ENCODE measurements at regions not wholly inside any gene's neighbourhood (a gene's known extent, or its start where the extent isn't known, plus 50 kb on each side); places are given as distances from the start of the nearest gene placed in this dataset.

GRCh38 chr1:170247751-170248521 is 102.2 kb downstream of the NTMT2 start:
- H3K4me3 ChIP-seq = no peak overlapping the region
- H3K4me1 ChIP-seq = no peaks in the 10 kb centered on the region
- no peaks in the 10 kb centered on the region for H3K9me3 ChIP-seq
- WGBS (ENCODE audit: insufficient coverage, low coverage, low lambda C conversion rate, missing lambda C conversion rate) = 31% methylated on average over 5 of the region's 5 CpGs
- no peaks in the 10 kb centered on the region for H3K36me3 ChIP-seq
- intact Hi-C loops (cut with DNase I) = no loop called here
- DNase-seq (no peak), ATAC-seq (no peak)
- no peaks in the 10 kb centered on the region for H3K27me3 ChIP-seq
- no peak overlapping the region for H3K27ac ChIP-seq
- TF ChIP-seq CTCF (IDR thresholded peaks at IDR 0.05) = no peak
- no peak for TF ChIP-seq POLR2A (IDR thresholded peaks at IDR 0.05)

GRCh38 chr1:170250531-170251276 is 104.9 kb downstream of the NTMT2 start:
- intact Hi-C loops (cut with DNase I) = no loop called here
- Histone ChIP-seq H3K36me3 (no peaks in the 10 kb centered on the region), H3K4me3 (no peak overlapping the region), H3K4me1 (no peaks in the 10 kb centered on the region), H3K27me3 (no peaks in the 10 kb centered on the region), H3K9me3 (no peaks in the 10 kb centered on the region), H3K27ac (no peak overlapping the region)
- 80% methylated on average over 1 of the region's 28 CpGs for WGBS (ENCODE audit: insufficient coverage, low coverage, low lambda C conversion rate, missing lambda C conversion rate)
- TF ChIP-seq POLR2A (IDR thresholded peaks at IDR 0.05) = no peak
- no peak for TF ChIP-seq CTCF (IDR thresholded peaks at IDR 0.05)
- peak in 1 of 3 donors; percentile 40 for DNase-seq
- ATAC-seq = peak in 1 of 4 donors; percentile 12

GRCh38 chr1:170252851-170253579 is 107.3 kb downstream of the NTMT2 start:
- intact Hi-C loops (cut with DNase I) = no loop called here
- Histone ChIP-seq H3K9me3 (no peaks in the 10 kb centered on the region), H3K4me1 (no peaks in the 10 kb centered on the region), H3K4me3 (no peak overlapping the region), H3K36me3 (no peaks in the 10 kb centered on the region), H3K27me3 (no peaks in the 10 kb centered on the region), H3K27ac (no peak overlapping the region)
- ATAC-seq (no peak), DNase-seq (no peak)
- TF ChIP-seq POLR2A (IDR thresholded peaks at IDR 0.05) (no peak), CTCF (IDR thresholded peaks at IDR 0.05) (no peak)
- 43% methylated on average over 3 of the region's 3 CpGs for WGBS (ENCODE audit: insufficient coverage, low coverage, low lambda C conversion rate, missing lambda C conversion rate)

GRCh38 chr1:170254371-170254770 is 108.6 kb downstream of the NTMT2 start:
- no peak for TF ChIP-seq POLR2A (IDR thresholded peaks at IDR 0.05)
- TF ChIP-seq CTCF (IDR thresholded peaks at IDR 0.05) = no peak
- ATAC-seq = no peak
- H3K27me3 ChIP-seq = no peaks in the 10 kb centered on the region
- WGBS (ENCODE audit: insufficient coverage, low coverage, low lambda C conversion rate, missing lambda C conversion rate) = 88% methylated on average over 3 of the region's 3 CpGs
- intact Hi-C loops (cut with DNase I) = no loop called here
- H3K27ac ChIP-seq = no peak overlapping the region
- no peaks in the 10 kb centered on the region for H3K4me1 ChIP-seq
- no peaks in the 10 kb centered on the region for H3K36me3 ChIP-seq
- H3K9me3 ChIP-seq = no peaks in the 10 kb centered on the region
- no peak for DNase-seq
- H3K4me3 ChIP-seq = no peak overlapping the region

All from right lobe of liver (tissue), 6 donors.